GM18505 (cell line): ENCODE measurements at regions not wholly inside any gene's neighbourhood (a gene's known extent, or its start where the extent isn't known, plus 50 kb on each side); places are given as distances from the start of the nearest gene placed in this dataset.

Experiments used
- ATAC-seq: cut with Tn5 transposase; IDR thresholded peaks from one replicate; pipeline ENCODE4 v1.9.1; 2021; ENCODE audit not compliant: unreplicated experiment
- POLR2A ChIP-seq: IDR thresholded peaks from 4 replicates; pipeline ENCODE4 v1.6.1; 2011; ENCODE audit warnings: borderline replicate concordance; ENCODE audit not compliant: insufficient read depth, insufficient read length; ENCODE audit errors: extremely low read depth

GRCh38 chr7:18312482-18312881 is 183.1 kb upstream of the HDAC9 start:
- no peak for TF ChIP-seq POLR2A
- no peak for ATAC-seq

DNA sequence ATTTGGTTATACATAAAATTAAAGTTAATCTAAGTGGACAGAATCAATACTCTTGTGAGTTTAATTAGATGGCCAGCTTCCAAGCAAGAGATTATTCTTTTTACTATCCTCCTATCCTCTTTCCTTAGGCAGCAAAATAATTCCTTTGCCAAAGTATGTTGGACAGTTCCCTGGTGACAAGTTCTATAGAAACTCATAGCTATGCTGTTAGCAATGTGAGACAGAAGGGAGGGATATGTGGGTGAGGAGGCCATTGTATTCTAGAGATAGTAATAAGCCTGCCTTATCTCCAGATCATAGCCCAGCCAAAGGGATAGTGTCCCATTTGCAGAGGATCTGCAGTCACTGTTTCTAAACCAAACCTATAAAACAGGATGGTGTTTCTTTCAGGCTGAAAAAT is 181.6 kb upstream of the HDAC9 start:
- ATAC-seq = no peak
- TF ChIP-seq POLR2A = no peak

- no peak for TF ChIP-seq POLR2A
- no peak for ATAC-seq
Measured at GRCh38 chr7:18315241-18315640, 180.3 kb upstream of the HDAC9 start.

- TF ChIP-seq POLR2A = no peak
- ATAC-seq = no peak
Measured at GRCh38 chr7:18317941-18318340, 177.6 kb upstream of the HDAC9 start.

- TF ChIP-seq POLR2A = no peak
- ATAC-seq = no peak
Measured at GRCh38 chr7:18320422-18320821, 175.1 kb upstream of the HDAC9 start.

- peak; percentile 79 for ATAC-seq
- TF ChIP-seq POLR2A = no peak
Measured at GRCh38 chr7:18320971-18321567, 174.5 kb upstream of the HDAC9 start.

GRCh38 chr7:18330548-18330947 is 165.0 kb upstream of the HDAC9 start:
- ATAC-seq = no peak
- no peak for TF ChIP-seq POLR2A

GRCh38 chr7:18336626-18337025 is 158.9 kb upstream of the HDAC9 start:
- no peak for ATAC-seq
- TF ChIP-seq POLR2A = no peak

GRCh38 chr7:18337048-18337809 is 158.3 kb upstream of the HDAC9 start:
- no peak for ATAC-seq
- TF ChIP-seq POLR2A = no peak

DNA sequence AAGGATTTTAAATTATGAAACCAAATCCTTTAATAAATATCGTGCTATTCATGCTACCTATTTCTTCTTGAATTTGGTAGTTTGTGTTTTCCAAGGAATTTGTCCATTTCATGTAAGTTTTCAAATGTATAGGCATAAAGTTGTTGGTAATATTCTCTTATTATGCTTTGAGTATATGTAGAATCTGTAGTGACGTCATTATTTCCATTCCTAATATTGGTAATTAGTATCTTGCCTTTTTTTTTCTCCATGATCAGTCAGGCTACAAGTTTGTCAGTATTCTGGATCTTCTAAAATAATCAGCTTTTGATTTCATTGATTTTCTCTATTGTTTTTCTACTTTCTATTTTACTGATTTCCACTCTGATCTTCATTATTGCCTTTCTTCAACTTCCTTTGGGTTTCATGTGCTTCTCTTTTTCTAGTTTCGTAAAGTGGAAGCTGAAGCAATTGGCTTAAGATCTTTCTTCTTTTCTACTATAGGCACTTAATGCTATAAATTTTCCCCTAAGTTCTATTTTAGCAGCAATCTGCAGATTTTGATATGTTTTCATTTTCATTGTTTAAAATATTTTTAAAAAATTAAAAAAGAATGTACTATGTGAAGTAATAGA is 156.5 kb upstream of the HDAC9 start:
- no peak for TF ChIP-seq POLR2A
- ATAC-seq = no peak

DNA sequence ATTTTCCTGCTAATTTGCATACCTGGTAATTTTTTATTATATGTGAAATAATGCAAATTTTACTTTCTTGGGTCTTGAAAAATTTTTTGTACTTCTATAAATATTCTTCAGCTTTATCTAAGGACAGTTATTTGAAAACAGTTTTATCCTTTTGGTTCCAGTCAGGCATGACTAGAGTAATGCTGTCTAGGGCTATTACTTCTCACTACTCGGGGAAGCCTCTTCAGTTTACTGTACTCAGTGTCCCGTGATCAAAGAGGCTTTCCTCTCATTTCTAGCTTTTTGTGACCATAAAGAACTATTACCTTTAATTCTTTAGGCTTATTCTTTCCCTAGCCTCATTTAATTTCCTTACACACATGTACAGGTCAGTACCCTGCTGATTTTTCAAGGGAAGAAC is 153.8 kb upstream of the HDAC9 start:
- no peak for TF ChIP-seq POLR2A

DNA sequence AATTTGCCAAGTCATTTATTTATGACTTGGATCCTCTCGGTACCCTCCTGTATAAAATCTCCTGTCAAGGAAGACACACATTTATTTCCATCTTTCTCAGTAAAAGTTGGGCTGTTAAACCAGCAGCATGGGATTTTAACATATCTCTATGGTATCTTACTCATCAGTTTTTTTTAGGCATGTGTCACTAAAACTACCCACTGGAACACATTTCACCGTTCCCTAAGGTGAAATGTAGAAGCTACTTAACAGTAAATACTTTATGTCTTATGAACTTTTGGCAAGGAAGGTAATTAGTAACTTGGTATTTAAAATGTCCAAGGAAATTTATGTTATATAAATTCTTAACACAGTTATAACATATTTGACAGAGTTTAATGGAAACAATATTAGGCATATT is 152.5 kb upstream of the HDAC9 start:
- TF ChIP-seq POLR2A = no peak
- ATAC-seq = no peak

More for the DNA sequence above, 153.8 kb upstream of the HDAC9 start:
- ATAC-seq = no peak

DNA sequence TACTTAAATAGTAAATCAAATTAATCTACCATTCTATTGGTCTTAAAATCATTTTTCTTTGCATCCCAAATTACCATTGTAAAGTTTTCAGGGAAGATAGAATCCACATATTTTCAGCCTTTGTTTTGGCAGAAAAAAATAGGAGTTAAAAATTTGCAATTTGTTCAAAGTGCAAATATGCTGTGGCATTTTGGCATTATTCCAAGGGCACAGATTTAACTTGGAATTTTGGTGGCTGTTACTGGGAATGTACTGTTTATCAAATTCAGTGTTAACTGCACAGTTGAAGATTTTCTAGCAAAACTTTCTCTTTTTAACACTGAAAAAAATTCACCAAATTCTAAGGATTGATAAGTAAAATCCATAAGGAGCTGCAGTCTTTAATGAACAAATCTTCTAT is 151.0 kb upstream of the HDAC9 start:
- TF ChIP-seq POLR2A = no peak

DNA sequence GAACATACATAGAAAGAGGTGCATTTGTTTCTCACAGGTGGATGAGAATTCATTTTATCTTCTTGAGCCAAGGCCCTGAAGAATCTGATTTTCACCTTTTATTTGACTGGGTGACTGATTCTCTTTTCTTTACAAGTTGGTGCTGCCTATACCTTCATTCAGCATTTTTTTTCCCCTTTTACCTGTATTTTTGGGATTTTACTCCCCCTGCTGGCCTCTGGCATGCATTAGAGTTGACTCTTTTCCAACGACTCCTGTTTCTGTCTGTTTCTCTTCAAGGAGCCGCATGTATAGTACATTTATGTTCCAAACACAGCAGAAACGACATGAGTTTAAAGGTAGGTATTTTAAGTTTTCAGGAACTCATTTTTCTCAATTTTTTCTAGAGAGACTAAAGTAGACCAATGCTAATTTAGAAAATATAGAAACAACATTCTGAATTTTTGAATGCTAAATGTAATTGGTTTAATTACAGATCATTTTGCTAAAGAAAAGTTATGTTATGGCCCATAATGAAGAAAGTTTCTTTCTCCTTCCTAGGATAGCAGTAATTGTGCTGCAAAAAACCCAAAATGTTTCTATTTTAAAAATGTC is 149.8 kb upstream of the HDAC9 start:
- ATAC-seq = no peak
- no peak for TF ChIP-seq POLR2A

More for the DNA sequence above, 151.0 kb upstream of the HDAC9 start:
- ATAC-seq = no peak
